OCI-M1 (cell line): ENCODE measurements at regions not wholly inside any gene's neighbourhood (a gene's known extent, or its start where the extent isn't known, plus 50 kb on each side); places are given as distances from the start of the nearest gene placed in this dataset.
A peak's percentile ranks its signal among the peaks of the same experiment; 100 is the strongest.

Experiments used
- DNase-seq: peaks from one replicate; lab custom pipeline; 2025; lab: John Stamatoyannopoulos, UW

- DNase-seq: peak; percentile 41
Measured at GRCh38 chr4:114361249-114361648, 237.4 kb upstream of the UGT8 start.

- DNase-seq: no peak
Measured at GRCh38 chr4:114364857-114365256, 233.8 kb upstream of the UGT8 start.

- DNase-seq: no peak
Measured at GRCh38 chr4:114365591-114365990, 233.0 kb upstream of the UGT8 start.

- DNase-seq: no peak
Measured at GRCh38 chr4:114366368-114366767, 232.2 kb upstream of the UGT8 start.

GRCh38 chr4:114368751-114369150 is 229.9 kb upstream of the UGT8 start:
- DNase-seq: no peak

GRCh38 chr4:114373508-114373907 is 225.1 kb upstream of the UGT8 start:
- DNase-seq: no peak

- DNase-seq: peak; percentile 52
Measured at GRCh38 chr4:114378305-114378903, 220.2 kb upstream of the UGT8 start.

GRCh38 chr4:114383067-114383466 is 215.5 kb upstream of the UGT8 start:
- DNase-seq: no peak

GRCh38 chr4:114383721-114384120 is 214.9 kb upstream of the UGT8 start:
- no peak for DNase-seq

- peak; percentile 64 for DNase-seq
Measured at GRCh38 chr4:114384629-114385028, 214.0 kb upstream of the UGT8 start.

GRCh38 chr4:114385195-114385985 is 213.2 kb upstream of the UGT8 start:
- no peak for DNase-seq

GRCh38 chr4:114386637-114387233 is 211.9 kb upstream of the UGT8 start:
- peak; percentile 65 for DNase-seq

- DNase-seq: no peak
Measured at GRCh38 chr4:114389070-114389685, 209.4 kb upstream of the UGT8 start.

- peak; percentile 18 for DNase-seq
Measured at GRCh38 chr4:114393295-114394038, 205.1 kb upstream of the UGT8 start.

- DNase-seq: no peak
Measured at GRCh38 chr4:114396808-114397207, 201.8 kb upstream of the UGT8 start.

- DNase-seq: peak; percentile 53
Measured at GRCh38 chr4:114398410-114398809, 200.2 kb upstream of the UGT8 start.

- no peak for DNase-seq
Measured at GRCh38 chr4:114399105-114399504, 199.5 kb upstream of the UGT8 start.

GRCh38 chr4:114400531-114400930 is 198.1 kb upstream of the UGT8 start:
- DNase-seq: peak; percentile 33

- no peak for DNase-seq
Measured at GRCh38 chr4:114401483-114401882, 197.1 kb upstream of the UGT8 start.

GRCh38 chr4:114417214-114417613 is 181.4 kb upstream of the UGT8 start:
- DNase-seq: peak; percentile 13

- DNase-seq: no peak
Measured at GRCh38 chr4:114420069-114420468, 178.5 kb upstream of the UGT8 start.

- no peak for DNase-seq
Measured at GRCh38 chr4:114423582-114423981, 175.0 kb upstream of the UGT8 start.
